GM23338 (cell line): ENCODE measurements at regions not wholly inside any gene's neighbourhood (a gene's known extent, or its start where the extent isn't known, plus 50 kb on each side); places are given as distances from the start of the nearest gene placed in this dataset.
"Not testable (repeated sequence)": the region's sequence is repeated elsewhere in the genome, so short reads cannot be mapped to it uniquely, and the experiment has no call there.

Experiments used
- ATAC-seq: fragments of 200-7000 bp; cut with Tn5 transposase; 3 replicates; pipeline ENCODE4 v1.9.1; 2020
- DNase-seq: peaks from one replicate; pipeline ENCODE4 v3.0.0-alpha.2; 2015; ENCODE audit warnings: low spot score
- H2AFZ ChIP-seq: fragments of 200-600 bp; sonication (generic); 2 replicates; pipeline ENCODE4 v1.8.0; 2016; ENCODE audit warnings: antibody characterized with exemption, mild to moderate bottlenecking, moderate library complexity
- H3F3A ChIP-seq: fragments of 200-600 bp; sonication (generic); replicated peaks from 2 replicates; pipeline ENCODE4 v1.8.0; 2017; ENCODE audit warnings: antibody characterized with exemption, mixed run types, low read depth
- H3K27ac ChIP-seq: fragments of 200-600 bp; sonication (generic); 2 replicates; pipeline ENCODE4 v1.6.1; 2016; ENCODE audit warnings: low read depth
- H3K27me3 ChIP-seq: fragments of 200-600 bp; sonication (generic); 2 replicates; pipeline ENCODE4 v1.8.0; 2016; ENCODE audit warnings: mild to moderate bottlenecking, mixed run types, moderate library complexity; ENCODE audit not compliant: insufficient read depth
- H3K36me3 ChIP-seq: fragments of 200-600 bp; sonication (generic); 2 replicates; pipeline ENCODE4 v1.8.0; 2016; ENCODE audit warnings: mild to moderate bottlenecking; ENCODE audit not compliant: insufficient read depth
- H3K4me1 ChIP-seq: fragments of 200-600 bp; sonication (generic); 2 replicates; pipeline ENCODE4 v1.8.0; 2016; ENCODE audit warnings: mild to moderate bottlenecking, moderate library complexity; ENCODE audit not compliant: insufficient read depth
- H3K4me2 ChIP-seq: fragments of 200-600 bp; sonication (generic); 2 replicates; pipeline ENCODE4 v1.7.1; 2017; ENCODE audit warnings: mixed run types
- H3K4me3 ChIP-seq: fragments of 200-600 bp; sonication (generic); 2 replicates; pipeline ENCODE4 v1.6.1; 2016; ENCODE audit warnings: mixed run types
- H3K79me2 ChIP-seq: fragments of 200-600 bp; sonication (generic); replicated peaks from 2 replicates; pipeline ENCODE4 v1.8.0; 2017; ENCODE audit warnings: mild to moderate bottlenecking; ENCODE audit not compliant: insufficient read depth
- H3K9me2 ChIP-seq: fragments of 200-600 bp; sonication (generic); 2 replicates; pipeline ENCODE4 v1.8.0; 2017; ENCODE audit not compliant: insufficient read depth
- H4K20me1 ChIP-seq: fragments of 200-600 bp; sonication (generic); replicated peaks from 2 replicates; pipeline ENCODE4 v1.8.0; 2017; ENCODE audit warnings: mild to moderate bottlenecking; ENCODE audit not compliant: insufficient read depth
- H3K27ac Mint-ChIP-seq: 2 replicates; pipeline ENCODE4 v1.8.0; 2020; ENCODE audit warnings: inconsistent platforms, mild to moderate bottlenecking, moderate library complexity, mixed read lengths
- H3K27me3 Mint-ChIP-seq: 3 replicates; pipeline ENCODE4 v1.8.0; 2022; ENCODE audit warnings: low read depth, mild to moderate bottlenecking, moderate library complexity, mixed read lengths, inconsistent platforms; ENCODE audit not compliant: insufficient read depth, poor library complexity
- H3K36me3 Mint-ChIP-seq: 3 replicates; pipeline ENCODE4 v1.8.0; 2021; ENCODE audit warnings: low read depth, mild to moderate bottlenecking, inconsistent platforms, moderate library complexity, mixed read lengths
- H3K4me1 Mint-ChIP-seq: 3 replicates; pipeline ENCODE4 v1.8.0; 2020; ENCODE audit warnings: mild to moderate bottlenecking, inconsistent platforms, mixed read lengths
- H3K4me3 Mint-ChIP-seq: 3 replicates; pipeline ENCODE4 v1.8.0; 2021; ENCODE audit warnings: moderate library complexity, mild to moderate bottlenecking, inconsistent platforms, mixed read lengths
- H3K9me3 Mint-ChIP-seq: 3 replicates; pipeline ENCODE4 v1.8.0; 2020; ENCODE audit warnings: moderate library complexity, mild to moderate bottlenecking, inconsistent platforms, mixed read lengths
- CREB1 ChIP-seq: fragments of 250-450 bp; sonication (Bioruptor Pico); IDR thresholded peaks from 2 replicates; pipeline ENCODE4 v1.5.0; 2020; ENCODE audit warnings: low read depth, mild to moderate bottlenecking, moderate library complexity
- EZH2 ChIP-seq: fragments of 200-600 bp; sonication (generic); IDR thresholded peaks from one replicate; pipeline ENCODE4 v1.8.0; 2017; ENCODE audit warnings: antibody characterized with exemption, mild to moderate bottlenecking, low read depth; ENCODE audit not compliant: unreplicated experiment
- EZH2phosphoT487 ChIP-seq: fragments of 200-600 bp; sonication (generic); IDR thresholded peaks from one replicate; pipeline ENCODE4 v1.8.1; 2018; ENCODE audit warnings: antibody characterized with exemption; ENCODE audit not compliant: unreplicated experiment
- JUNB ChIP-seq: IDR thresholded peaks from one replicate; pipeline ENCODE4 v1.6.1; 2016; ENCODE audit warnings: antibody characterized with exemption; ENCODE audit not compliant: unreplicated experiment
- NANOG ChIP-seq: IDR thresholded peaks from 2 replicates; pipeline ENCODE4 v1.6.1; 2016; ENCODE audit warnings: antibody characterized with exemption, borderline replicate concordance
- POLR2AphosphoS5 ChIP-seq: IDR thresholded peaks from 2 replicates; pipeline ENCODE4 v1.6.1; 2016; ENCODE audit warnings: antibody characterized with exemption, low read depth
- STAT1 ChIP-seq: IDR thresholded peaks from one replicate; pipeline ENCODE4 v1.6.1; 2016; ENCODE audit warnings: antibody characterized with exemption; ENCODE audit not compliant: unreplicated experiment
- ZNF114 ChIP-seq: fragments of 250-450 bp; sonication (Bioruptor Pico); IDR thresholded peaks from 2 replicates; pipeline ENCODE4 v1.5.0; 2020; ENCODE audit warnings: mild to moderate bottlenecking, moderate library complexity
- ZNF331 ChIP-seq: fragments of 250-450 bp; sonication (Bioruptor Pico); IDR thresholded peaks from 2 replicates; pipeline ENCODE4 v1.5.0; 2020; ENCODE audit warnings: low read depth, mild to moderate bottlenecking, moderate library complexity
- TF ChIP-seq, protein P1 (sequence below): fragments of 250-450 bp; sonication (Bioruptor Pico); IDR thresholded peaks from 2 replicates; pipeline ENCODE4 v1.5.0; 2020; ENCODE audit warnings: mild to moderate bottlenecking, moderate library complexity
- TF ChIP-seq, protein P2 (sequence below), 2 experiments: fragments of 200-600 bp in 1 of 2; sonication (generic) in 1 of 2; conservative IDR thresholded peaks; 2 replicates each; pipeline versions ENCODE4 v1.5.1 to v1.6.1; 2016 to 2017; ENCODE audit warnings: antibody characterized with exemption in 2 of 2, low read depth in 2 of 2, mild to moderate bottlenecking in 2 of 2, moderate library complexity in 1 of 2
- TF ChIP-seq, protein P3 (sequence below): IDR thresholded peaks from 2 replicates; pipeline ENCODE4 v1.6.1; 2016; ENCODE audit warnings: antibody characterized with exemption

DNA sequence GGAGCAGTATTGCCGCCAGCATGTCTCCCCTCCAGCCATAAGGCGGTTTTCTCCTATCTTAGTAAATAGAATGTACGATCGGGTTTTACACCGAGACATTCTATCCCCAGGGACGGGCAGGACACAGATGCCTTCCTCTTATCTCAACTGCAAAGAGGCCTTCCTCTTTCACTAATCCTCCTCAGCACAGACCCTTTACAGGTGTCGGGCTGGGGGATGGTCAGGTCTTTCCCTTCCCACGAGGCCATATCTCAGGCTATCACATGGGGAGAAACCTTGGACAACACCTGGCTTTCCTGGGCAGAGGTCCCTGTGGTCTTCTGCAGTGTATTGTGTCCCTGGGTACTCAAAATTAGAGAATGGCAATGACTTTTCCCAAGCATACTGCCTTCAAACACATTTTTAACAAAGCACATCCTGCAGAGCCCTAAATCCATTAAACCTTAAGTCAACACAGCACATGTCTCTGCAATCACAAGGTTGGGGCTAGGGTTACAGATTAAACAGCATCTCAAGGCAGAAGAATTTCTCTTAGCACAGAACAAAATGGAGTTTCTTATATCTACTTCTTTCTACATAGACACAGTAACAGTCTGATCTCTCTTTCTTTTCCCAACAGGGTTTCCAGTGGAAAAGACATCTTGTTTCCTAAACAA is 59.5 kb downstream of the CTSL start:
- H2AFZ ChIP-seq, H3K4me3 ChIP-seq, H4K20me1 ChIP-seq, H3K27ac ChIP-seq, H3K27me3 ChIP-seq, H3K79me2 ChIP-seq, ATAC-seq, H3K27me3 Mint-ChIP-seq, H3K4me1 Mint-ChIP-seq, H3K36me3 ChIP-seq, H3K36me3 Mint-ChIP-seq, DNase-seq, H3F3A ChIP-seq, H3K27ac Mint-ChIP-seq, H3K4me3 Mint-ChIP-seq, H3K4me1 ChIP-seq, H3K9me3 Mint-ChIP-seq, H3K4me2 ChIP-seq: not testable (repeated sequence)
- peaks cover 23% of the 10 kb centered on the region for H3K9me2 ChIP-seq

DNA sequence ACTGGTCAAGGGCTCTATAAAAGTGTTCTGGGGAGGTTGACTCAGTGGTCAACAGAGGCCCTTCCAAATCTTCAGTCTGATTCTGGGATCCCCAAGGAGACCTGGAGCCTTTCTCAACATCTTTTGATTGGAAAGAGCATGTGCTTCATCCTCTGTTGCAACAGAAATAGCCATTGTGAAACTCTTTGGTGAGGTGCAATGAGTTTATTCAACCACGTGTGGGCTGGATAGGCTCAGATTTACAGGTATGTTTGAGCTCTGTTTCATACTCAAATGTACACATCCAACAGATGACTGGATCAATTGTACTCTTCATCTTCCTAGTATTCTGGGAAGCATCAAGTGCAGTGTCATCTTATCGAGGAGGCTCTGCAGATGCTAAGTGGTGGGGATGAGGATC is 60.5 kb downstream of the CTSL start:
- no peaks in the 10 kb centered on the region for H3K4me1 ChIP-seq
- H2AFZ ChIP-seq = no peak overlapping the region
- ATAC-seq (no peak), DNase-seq (no peak)
- H3K4me1 Mint-ChIP-seq = peaks cover 4% of the 10 kb centered on the region; the same call in 2 of the 3 replicates
- H3K4me3 Mint-ChIP-seq = no peak overlapping the region
- H3F3A ChIP-seq = no peaks in the 10 kb centered on the region
- H3K36me3 Mint-ChIP-seq = no peaks in the 10 kb centered on the region
- H4K20me1 ChIP-seq = no peaks in the 10 kb centered on the region
- H3K27me3 ChIP-seq = no peaks in the 10 kb centered on the region
- no peaks in the 10 kb centered on the region for H3K79me2 ChIP-seq
- H3K36me3 ChIP-seq = no peaks in the 10 kb centered on the region
- no peaks in the 10 kb centered on the region for H3K27me3 Mint-ChIP-seq
- H3K4me2 ChIP-seq = no peak overlapping the region
- peaks cover 23% of the 10 kb centered on the region for H3K9me2 ChIP-seq
- no peak overlapping the region for H3K4me3 ChIP-seq
- no peak overlapping the region for H3K27ac ChIP-seq
- H3K27ac Mint-ChIP-seq = no peak overlapping the region
- no peaks in the 10 kb centered on the region for H3K9me3 Mint-ChIP-seq
- TF ChIP-seq, protein P1, sequence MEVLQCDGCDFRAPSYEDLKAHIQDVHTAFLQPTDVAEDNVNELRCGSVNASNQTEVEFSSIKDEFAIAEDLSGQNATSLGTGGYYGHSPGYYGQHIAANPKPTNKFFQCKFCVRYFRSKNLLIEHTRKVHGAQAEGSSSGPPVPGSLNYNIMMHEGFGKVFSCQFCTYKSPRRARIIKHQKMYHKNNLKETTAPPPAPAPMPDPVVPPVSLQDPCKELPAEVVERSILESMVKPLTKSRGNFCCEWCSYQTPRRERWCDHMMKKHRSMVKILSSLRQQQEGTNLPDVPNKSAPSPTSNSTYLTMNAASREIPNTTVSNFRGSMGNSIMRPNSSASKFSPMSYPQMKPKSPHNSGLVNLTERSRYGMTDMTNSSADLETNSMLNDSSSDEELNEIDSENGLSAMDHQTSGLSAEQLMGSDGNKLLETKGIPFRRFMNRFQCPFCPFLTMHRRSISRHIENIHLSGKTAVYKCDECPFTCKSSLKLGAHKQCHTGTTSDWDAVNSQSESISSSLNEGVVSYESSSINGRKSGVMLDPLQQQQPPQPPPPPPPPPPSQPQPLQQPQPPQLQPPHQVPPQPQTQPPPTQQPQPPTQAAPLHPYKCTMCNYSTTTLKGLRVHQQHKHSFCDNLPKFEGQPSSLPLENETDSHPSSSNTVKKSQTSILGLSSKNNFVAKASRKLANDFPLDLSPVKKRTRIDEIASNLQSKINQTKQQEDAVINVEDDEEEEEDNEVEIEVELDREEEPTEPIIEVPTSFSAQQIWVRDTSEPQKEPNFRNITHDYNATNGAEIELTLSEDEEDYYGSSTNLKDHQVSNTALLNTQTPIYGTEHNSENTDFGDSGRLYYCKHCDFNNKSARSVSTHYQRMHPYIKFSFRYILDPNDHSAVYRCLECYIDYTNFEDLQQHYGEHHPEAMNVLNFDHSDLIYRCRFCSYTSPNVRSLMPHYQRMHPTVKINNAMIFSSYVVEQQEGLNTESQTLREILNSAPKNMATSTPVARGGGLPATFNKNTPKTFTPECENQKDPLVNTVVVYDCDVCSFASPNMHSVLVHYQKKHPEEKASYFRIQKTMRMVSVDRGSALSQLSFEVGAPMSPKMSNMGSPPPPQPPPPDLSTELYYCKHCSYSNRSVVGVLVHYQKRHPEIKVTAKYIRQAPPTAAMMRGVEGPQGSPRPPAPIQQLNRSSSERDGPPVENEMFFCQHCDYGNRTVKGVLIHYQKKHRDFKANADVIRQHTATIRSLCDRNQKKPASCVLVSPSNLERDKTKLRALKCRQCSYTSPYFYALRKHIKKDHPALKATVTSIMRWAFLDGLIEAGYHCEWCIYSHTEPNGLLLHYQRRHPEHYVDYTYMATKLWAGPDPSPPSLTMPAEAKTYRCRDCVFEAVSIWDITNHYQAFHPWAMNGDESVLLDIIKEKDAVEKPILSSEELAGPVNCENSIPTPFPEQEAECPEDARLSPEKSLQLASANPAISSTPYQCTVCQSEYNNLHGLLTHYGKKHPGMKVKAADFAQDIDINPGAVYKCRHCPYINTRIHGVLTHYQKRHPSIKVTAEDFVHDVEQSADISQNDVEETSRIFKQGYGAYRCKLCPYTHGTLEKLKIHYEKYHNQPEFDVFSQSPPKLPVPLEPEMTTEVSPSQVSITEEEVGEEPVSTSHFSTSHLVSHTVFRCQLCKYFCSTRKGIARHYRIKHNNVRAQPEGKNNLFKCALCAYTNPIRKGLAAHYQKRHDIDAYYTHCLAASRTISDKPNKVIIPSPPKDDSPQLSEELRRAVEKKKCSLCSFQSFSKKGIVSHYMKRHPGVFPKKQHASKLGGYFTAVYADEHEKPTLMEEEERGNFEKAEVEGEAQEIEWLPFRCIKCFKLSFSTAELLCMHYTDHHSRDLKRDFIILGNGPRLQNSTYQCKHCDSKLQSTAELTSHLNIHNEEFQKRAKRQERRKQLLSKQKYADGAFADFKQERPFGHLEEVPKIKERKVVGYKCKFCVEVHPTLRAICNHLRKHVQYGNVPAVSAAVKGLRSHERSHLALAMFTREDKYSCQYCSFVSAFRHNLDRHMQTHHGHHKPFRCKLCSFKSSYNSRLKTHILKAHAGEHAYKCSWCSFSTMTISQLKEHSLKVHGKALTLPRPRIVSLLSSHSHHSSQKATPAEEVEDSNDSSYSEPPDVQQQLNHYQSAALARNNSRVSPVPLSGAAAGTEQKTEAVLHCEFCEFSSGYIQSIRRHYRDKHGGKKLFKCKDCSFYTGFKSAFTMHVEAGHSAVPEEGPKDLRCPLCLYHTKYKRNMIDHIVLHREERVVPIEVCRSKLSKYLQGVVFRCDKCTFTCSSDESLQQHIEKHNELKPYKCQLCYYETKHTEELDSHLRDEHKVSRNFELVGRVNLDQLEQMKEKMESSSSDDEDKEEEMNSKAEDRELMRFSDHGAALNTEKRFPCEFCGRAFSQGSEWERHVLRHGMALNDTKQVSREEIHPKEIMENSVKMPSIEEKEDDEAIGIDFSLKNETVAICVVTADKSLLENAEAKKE = no peak
- TF ChIP-seq EZH2phosphoT487 (no peak), EZH2 (no peak), JUNB (no peak), CREB1 (no peak), NANOG (no peak), STAT1 (no peak), ZNF114 (no peak), ZNF331 (no peak), POLR2AphosphoS5 (no peak)
- TF ChIP-seq, protein P2, sequence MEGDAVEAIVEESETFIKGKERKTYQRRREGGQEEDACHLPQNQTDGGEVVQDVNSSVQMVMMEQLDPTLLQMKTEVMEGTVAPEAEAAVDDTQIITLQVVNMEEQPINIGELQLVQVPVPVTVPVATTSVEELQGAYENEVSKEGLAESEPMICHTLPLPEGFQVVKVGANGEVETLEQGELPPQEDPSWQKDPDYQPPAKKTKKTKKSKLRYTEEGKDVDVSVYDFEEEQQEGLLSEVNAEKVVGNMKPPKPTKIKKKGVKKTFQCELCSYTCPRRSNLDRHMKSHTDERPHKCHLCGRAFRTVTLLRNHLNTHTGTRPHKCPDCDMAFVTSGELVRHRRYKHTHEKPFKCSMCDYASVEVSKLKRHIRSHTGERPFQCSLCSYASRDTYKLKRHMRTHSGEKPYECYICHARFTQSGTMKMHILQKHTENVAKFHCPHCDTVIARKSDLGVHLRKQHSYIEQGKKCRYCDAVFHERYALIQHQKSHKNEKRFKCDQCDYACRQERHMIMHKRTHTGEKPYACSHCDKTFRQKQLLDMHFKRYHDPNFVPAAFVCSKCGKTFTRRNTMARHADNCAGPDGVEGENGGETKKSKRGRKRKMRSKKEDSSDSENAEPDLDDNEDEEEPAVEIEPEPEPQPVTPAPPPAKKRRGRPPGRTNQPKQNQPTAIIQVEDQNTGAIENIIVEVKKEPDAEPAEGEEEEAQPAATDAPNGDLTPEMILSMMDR (conservative IDR thresholded peaks at IDR 0.05; ENCODE audit: low read depth in 2 of 2) = no peak
- TF ChIP-seq, protein P3, sequence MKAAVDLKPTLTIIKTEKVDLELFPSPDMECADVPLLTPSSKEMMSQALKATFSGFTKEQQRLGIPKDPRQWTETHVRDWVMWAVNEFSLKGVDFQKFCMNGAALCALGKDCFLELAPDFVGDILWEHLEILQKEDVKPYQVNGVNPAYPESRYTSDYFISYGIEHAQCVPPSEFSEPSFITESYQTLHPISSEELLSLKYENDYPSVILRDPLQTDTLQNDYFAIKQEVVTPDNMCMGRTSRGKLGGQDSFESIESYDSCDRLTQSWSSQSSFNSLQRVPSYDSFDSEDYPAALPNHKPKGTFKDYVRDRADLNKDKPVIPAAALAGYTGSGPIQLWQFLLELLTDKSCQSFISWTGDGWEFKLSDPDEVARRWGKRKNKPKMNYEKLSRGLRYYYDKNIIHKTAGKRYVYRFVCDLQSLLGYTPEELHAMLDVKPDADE = no peak
